Limb (tissue), 2 donors: ENCODE measurements at regions not wholly inside any gene's neighbourhood (a gene's known extent, or its start where the extent isn't known, plus 50 kb on each side); places are given as distances from the start of the nearest gene placed in this dataset.
"Not testable (repeated sequence)": the region's sequence is repeated elsewhere in the genome, so short reads cannot be mapped to it uniquely, and the experiment has no call there.

Source experiments
- DNase-seq, 2 donors: peaks; one replicate each; pipeline ENCODE4 v3.0.0-alpha.2; 2016; ENCODE audit errors: extremely low spot score in 2 of 2

DNA sequence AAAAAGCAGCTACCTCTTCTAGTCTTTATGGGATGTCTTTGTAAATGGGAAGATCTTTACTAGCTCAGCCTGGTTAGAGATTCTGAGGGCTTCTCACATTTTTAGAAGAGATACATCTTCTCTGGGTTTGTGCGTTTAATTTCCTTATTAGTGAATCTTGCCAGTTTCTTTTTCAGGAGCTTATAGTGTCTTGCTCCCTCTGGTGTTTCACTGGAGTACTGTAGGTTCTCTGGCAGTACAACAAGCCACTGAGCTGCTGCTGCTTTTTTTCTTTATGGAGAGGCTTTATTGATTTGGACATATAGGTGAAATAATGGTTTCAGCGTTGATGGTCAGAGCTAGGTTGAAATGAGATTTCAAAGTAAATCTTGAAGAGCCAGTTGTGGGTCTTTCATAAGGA is 82.9 kb downstream of the LAS1L start:
- no peak for DNase-seq

DNA sequence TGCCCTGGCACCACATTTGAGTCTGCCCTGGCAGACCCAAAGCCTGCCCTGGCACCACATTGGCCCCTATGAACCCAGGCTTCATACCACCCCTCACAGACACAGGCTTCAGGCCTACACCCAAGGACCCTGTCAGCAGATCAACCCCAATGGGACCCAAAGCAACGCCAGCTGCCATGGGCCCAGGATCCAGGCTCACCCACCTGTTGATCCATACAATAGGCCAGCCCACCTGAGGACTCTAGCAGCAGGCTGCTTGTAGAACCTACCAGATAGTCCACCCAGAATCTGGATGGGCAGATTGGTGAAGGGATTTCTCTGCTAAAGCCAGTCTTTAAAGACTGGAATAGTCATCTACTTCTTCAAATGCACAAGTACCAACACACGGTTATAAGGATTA is 114.4 kb downstream of the LAS1L start:
- no peak for DNase-seq

DNA sequence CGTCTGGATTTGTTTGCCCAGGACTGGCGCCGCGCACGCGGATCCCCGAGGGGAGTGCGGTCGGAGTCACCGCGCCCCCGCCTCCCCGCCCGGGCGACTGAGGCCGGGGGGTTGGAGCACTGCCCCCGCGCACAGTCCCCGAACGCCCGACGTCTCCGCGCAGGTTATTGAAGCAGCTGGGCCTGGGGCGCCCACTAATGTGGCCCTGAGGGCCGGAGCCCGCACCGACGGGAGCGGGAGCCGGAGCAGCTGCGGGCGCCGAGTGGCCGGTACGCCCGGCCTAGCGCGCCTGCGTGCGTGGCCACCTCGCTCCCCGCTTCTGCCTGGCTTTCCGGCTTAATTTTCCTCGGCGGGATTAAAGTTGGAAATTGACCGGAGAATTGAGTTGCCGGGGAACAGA is 126.9 kb downstream of the LAS1L start:
- DNase-seq = not testable (repeated sequence)

DNA sequence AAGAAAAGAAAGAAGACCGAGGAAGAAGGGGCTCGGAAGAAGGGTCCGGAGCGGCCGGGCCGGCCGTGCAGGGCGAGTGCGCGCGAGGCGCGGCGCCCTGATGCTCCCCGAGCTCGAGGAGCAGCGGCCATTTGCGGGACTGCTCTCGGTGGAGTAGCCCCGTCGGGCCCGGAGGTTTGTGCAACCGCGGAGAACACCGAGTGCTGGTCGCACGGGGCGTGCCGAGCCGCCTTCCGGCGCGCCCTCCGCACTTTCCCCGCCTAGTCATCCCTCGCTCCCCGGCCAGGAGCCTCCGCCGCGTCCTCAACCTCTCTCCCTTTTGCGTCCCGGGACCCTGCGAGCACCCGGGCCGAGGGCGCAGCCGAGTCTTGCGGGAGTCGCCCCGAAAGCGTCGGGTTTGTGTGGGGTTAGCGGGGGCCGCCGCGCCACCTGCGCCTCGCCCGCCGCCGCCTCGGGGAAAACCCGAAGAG is 127.4 kb downstream of the LAS1L start:
- DNase-seq = no peak

DNA sequence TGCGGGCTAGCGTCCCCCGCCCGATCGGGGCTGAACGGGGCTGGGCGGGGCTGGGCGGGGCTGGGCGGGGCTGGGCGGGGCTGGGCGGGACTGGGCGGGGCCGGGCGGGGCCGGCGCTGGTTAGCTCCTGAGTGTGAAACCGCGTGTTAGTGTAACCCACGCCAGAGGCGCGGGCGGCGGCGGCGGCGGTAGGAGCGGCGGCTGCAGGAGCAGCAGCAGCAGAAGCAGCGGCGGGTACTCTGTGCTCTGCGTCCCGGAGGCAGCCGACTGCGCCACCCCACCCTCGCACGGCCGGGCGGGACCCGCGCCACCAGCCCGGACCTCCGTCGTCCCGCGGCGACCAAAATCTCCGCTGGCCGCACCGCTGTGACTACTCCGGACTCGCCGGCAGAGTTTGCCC is 128.1 kb downstream of the LAS1L start:
- DNase-seq = peak in 1 of 2 donors; percentile 27

DNA sequence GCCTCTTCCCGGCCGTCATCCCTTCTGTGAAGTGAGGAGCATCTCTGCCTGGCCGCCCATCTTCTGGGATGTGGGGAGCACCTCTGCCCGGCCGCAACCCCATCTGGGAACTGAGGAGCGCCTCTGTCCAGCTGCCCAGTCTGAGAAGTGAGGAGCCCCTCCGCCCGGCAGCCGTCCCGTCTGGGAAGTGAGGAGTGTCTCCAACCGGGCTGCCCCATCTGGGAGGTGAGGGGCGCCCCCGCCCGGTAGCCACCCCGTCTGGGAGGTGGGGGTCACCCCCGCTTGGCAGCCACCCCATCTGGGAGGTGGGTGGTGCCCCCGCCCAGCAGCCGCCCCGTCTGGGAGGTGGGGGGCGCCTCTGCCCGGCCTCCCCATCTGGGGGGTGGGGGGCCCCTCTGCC is 142.3 kb downstream of the LAS1L start:
- no peak for DNase-seq

DNA sequence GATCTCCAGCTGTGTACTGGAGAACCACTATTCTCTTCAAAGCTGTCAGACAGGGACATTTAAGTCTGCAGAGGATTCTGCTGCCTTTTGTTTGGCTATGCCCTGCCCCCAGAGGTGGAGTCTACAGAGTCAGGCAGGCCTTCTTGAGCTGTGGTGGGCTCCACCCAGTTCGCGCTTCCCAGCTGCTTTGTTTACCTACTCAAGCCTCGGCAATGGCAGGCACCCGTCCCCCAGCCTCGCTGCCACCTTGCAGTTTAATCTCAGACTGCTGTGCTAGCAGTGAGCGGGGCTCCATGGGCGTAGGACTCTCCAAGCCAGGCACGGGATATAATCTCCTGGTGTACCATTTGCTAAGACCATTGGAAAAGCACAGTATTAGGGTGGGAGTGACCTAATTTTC is 145.5 kb downstream of the LAS1L start:
- not testable (repeated sequence) for DNase-seq
